ENCODE measurements at regions not wholly inside any gene's neighbourhood (a gene's known extent, or its start where the extent isn't known, plus 50 kb on each side); places are given as distances from the start of the nearest gene placed in this dataset.
"Not testable (repeated sequence)": the region's sequence is repeated elsewhere in the genome, so short reads cannot be mapped to it uniquely, and the experiment has no call there.

- TF ChIP-seq, protein P1, sequence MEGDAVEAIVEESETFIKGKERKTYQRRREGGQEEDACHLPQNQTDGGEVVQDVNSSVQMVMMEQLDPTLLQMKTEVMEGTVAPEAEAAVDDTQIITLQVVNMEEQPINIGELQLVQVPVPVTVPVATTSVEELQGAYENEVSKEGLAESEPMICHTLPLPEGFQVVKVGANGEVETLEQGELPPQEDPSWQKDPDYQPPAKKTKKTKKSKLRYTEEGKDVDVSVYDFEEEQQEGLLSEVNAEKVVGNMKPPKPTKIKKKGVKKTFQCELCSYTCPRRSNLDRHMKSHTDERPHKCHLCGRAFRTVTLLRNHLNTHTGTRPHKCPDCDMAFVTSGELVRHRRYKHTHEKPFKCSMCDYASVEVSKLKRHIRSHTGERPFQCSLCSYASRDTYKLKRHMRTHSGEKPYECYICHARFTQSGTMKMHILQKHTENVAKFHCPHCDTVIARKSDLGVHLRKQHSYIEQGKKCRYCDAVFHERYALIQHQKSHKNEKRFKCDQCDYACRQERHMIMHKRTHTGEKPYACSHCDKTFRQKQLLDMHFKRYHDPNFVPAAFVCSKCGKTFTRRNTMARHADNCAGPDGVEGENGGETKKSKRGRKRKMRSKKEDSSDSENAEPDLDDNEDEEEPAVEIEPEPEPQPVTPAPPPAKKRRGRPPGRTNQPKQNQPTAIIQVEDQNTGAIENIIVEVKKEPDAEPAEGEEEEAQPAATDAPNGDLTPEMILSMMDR (IDR thresholded peaks at IDR 0.05) = no peak
- no peak for TF ChIP-seq POLR2A (IDR thresholded peaks at IDR 0.05)
- WGBS, 4 donors = 80 to 82% (median 81%) methylated on average over 8 of the region's 8 CpGs
- Histone ChIP-seq H3K27me3 (no peaks in the 10 kb centered on the region), H3K4me3 (no peak overlapping the region), H3K36me3 (replicated peaks in 1 of 2) (no peaks in the 10 kb centered on the region), H3K4me1 (replicated peaks in 1 of 2) (no peaks in the 10 kb centered on the region), H3K9me3 (replicated peaks in 1 of 3) (no peaks in the 10 kb centered on the region), H3K27ac (no peak overlapping the region)
- DNase-seq = no peak
- intact Hi-C loops (cut with DNase I) = no loop called here
Observed at GRCh38 chr13:109940637-109941036, 154.3 kb upstream of the IRS2 start.

DNA sequence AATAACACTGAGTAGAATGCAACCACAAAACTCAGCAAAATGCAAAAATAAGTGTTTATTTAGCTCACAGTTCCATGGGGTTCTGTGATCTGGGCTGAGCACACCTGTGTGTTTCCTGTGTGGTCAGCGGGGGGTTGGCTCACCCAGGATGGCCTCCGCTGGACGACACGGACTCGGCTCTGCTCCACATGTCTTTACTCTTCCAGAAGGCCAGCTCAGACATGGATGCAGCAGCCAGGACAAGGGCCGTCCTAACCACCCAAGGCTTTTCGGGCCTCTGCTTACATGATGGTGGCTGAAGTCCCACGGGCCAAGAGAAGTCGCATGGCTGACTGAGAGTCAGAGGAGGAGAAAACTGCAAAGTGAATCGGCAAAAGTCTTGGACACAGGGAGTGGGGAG is 153.5 kb upstream of the IRS2 start:
- TF ChIP-seq, protein P1 (IDR thresholded peaks at IDR 0.05) = no peak
- TF ChIP-seq POLR2A (IDR thresholded peaks at IDR 0.05) = no peak
- Histone ChIP-seq H3K4me3 (no peak overlapping the region), H3K9me3 (replicated peaks in 1 of 3) (no peaks in the 10 kb centered on the region), H3K36me3 (replicated peaks in 1 of 2) (no peaks in the 10 kb centered on the region), H3K27me3 (no peaks in the 10 kb centered on the region), H3K27ac (no peak overlapping the region), H3K4me1 (replicated peaks in 1 of 2) (no peaks in the 10 kb centered on the region)
- intact Hi-C loops (cut with DNase I) = no loop called here
- DNase-seq = no peak
- WGBS, 4 donors = 87 to 95% (median 94%) methylated on average over 10 of the region's 10 CpGs

DNA sequence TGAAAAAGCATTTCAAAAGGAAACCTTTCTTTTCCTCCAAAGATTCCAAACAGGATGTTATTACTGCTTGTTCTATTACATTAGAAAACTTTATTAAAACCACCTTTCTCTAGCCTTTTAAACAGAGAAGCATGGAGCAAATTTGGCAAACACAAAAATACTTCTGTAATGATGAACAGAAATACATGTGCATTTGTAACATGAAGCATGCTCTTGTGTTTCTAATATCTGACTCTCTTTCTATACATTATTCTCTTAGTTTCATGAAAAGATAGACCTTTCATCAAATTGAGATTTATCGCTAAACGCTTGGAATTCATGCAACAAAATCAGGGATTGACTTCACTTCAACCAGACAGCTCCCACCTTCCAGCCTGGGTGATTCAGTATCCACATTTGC is 152.8 kb upstream of the IRS2 start:
- 97 to 98% (median 98%) methylated on average over 2 of the region's 2 CpGs for WGBS, 4 donors
- no peak for DNase-seq
- intact Hi-C loops (cut with DNase I) = no loop called here
- H3K9me3 ChIP-seq (replicated peaks in 1 of 3) = no peaks in the 10 kb centered on the region
- no peaks in the 10 kb centered on the region for H3K27me3 ChIP-seq
- H3K4me1 ChIP-seq (replicated peaks in 1 of 2) = no peaks in the 10 kb centered on the region
- H3K27ac ChIP-seq = no peak overlapping the region
- H3K4me3 ChIP-seq = no peak overlapping the region
- TF ChIP-seq, protein P1 (IDR thresholded peaks at IDR 0.05) = no peak
- no peak for TF ChIP-seq POLR2A (IDR thresholded peaks at IDR 0.05)
- H3K36me3 ChIP-seq (replicated peaks in 1 of 2) = no peaks in the 10 kb centered on the region

DNA sequence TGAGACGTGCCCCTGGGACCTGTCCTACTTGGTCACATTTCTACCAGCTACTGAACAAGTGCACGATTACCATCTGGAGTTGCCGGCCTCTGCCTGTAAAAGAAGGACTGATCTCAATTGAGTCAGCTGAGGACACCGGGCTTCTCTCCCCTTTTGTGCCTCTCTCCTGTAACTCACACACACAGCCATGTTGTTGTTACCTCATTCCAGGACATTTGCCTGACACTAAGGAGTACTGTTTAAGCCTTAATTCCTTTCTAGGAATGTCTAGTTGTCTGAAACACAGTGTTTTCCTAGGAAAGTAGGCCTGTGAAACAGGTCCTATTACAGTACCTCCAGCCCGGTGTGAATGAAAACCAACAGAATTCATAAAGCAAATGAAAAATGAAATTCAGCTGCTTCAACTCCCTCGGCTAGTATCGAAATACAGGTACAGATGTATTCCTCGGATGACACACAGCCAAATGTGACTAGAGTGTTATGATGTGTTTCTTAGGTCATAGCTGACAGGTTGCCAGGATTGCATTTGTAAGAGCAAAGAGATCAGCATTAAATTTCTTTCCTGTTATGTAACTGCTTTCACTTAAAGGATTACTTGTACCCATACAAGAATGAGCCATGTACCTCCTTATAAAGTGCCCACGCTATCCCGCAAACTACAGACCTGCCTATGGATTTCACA is 152.0 kb upstream of the IRS2 start:
- intact Hi-C loops (cut with DNase I) = no loop called here
- no peak for TF ChIP-seq POLR2A (IDR thresholded peaks at IDR 0.05)
- TF ChIP-seq, protein P1 (IDR thresholded peaks at IDR 0.05) = no peak
- Histone ChIP-seq H3K9me3 (replicated peaks in 1 of 3) (no peaks in the 10 kb centered on the region), H3K4me3 (no peak overlapping the region), H3K27ac (no peak overlapping the region), H3K4me1 (replicated peaks in 1 of 2) (no peaks in the 10 kb centered on the region), H3K27me3 (no peaks in the 10 kb centered on the region), H3K36me3 (replicated peaks in 1 of 2) (no peaks in the 10 kb centered on the region)
- no peak for DNase-seq
- WGBS, 4 donors = 84 to 91% (median 88%) methylated on average over 10 of the region's 10 CpGs

GRCh38 chr13:109934520-109934919 is 148.1 kb upstream of the IRS2 start:
- H3K4me1 ChIP-seq (replicated peaks in 1 of 2); H3K27me3 ChIP-seq; H3K36me3 ChIP-seq (replicated peaks in 1 of 2); H3K9me3 ChIP-seq (replicated peaks in 1 of 3); intact Hi-C loops (cut with DNase I); H3K27ac ChIP-seq; DNase-seq; H3K4me3 ChIP-seq: not testable (repeated sequence)
- WGBS, 4 donors = 88 to 92% (median 91%) methylated on average over 5 of the region's 5 CpGs

Measured in adrenal gland (tissue), 9 donors.